MCF 10A (cell line): ENCODE measurements at regions not wholly inside any gene's neighbourhood (a gene's known extent, or its start where the extent isn't known, plus 50 kb on each side); places are given as distances from the start of the nearest gene placed in this dataset.

Experiments
- BruUV-seq: library from RNA; stranded (reverse); fragments of 400-500 nt; replicated peaks from 2 replicates; lab custom pipeline; 2021; lab: Mats Ljungman, UMichigan
- CTCF ChIA-PET: fragments of 300-600 bp; sonication (Branson Sonifier 250); formaldehyde crosslinking; extraction: SDS; loops from one replicate; lab custom pipeline; 2021; ENCODE audit warnings: antibody characterized with exemption, inconsistent platforms; lab: Yijun Ruan, JAX
- POLR2A ChIA-PET: fragments of 300-600, 350-650 bp; sonication (Branson Sonifier 250); formaldehyde crosslinking; extraction: SDS; loops from one replicate; lab custom pipeline; 2020; ENCODE audit warnings: antibody characterized with exemption, inconsistent platforms; lab: Yijun Ruan, JAX
- DNase-seq: peaks from one replicate; pipeline ENCODE4 v3.0.0-alpha.2; 2018; ENCODE audit not compliant: unreplicated experiment
- H3K27ac Mint-ChIP-seq: one replicate; pipeline ENCODE4 v1.8.0; 2022; ENCODE audit warnings: mild to moderate bottlenecking, low read depth, mixed read lengths; ENCODE audit not compliant: unreplicated experiment
- H3K27me3 Mint-ChIP-seq: one replicate; pipeline ENCODE4 v1.8.0; 2022; ENCODE audit warnings: mixed read lengths; ENCODE audit not compliant: insufficient read depth, unreplicated experiment
- H3K36me3 Mint-ChIP-seq: one replicate; pipeline ENCODE4 v1.8.0; 2022; ENCODE audit warnings: mild to moderate bottlenecking, moderate library complexity, mixed read lengths; ENCODE audit not compliant: insufficient read depth, unreplicated experiment
- H3K4me1 Mint-ChIP-seq: one replicate; pipeline ENCODE4 v1.8.0; 2022; ENCODE audit warnings: mixed read lengths; ENCODE audit not compliant: insufficient read depth, unreplicated experiment
- H3K4me3 Mint-ChIP-seq: one replicate; pipeline ENCODE4 v1.8.0; 2022; ENCODE audit warnings: mild to moderate bottlenecking, moderate library complexity, mixed read lengths; ENCODE audit not compliant: unreplicated experiment
- H3K9me3 Mint-ChIP-seq: one replicate; pipeline ENCODE4 v1.8.0; 2022; ENCODE audit warnings: mixed read lengths; ENCODE audit not compliant: unreplicated experiment
- intact Hi-C: fragments of 100-400 bp; cut with micrococcal nuclease; formaldehyde crosslinking; loops from 2 replicates; pipeline ENCODE4 v1.14.1; 2022
- TF ChIP-seq, protein P1 (sequence below): fragments of 200-600 bp; IDR thresholded peaks from one replicate; pipeline ENCODE4 v1.8.0; 2022; ENCODE audit warnings: antibody characterized with exemption, mild to moderate bottlenecking; ENCODE audit not compliant: unreplicated experiment

DNA sequence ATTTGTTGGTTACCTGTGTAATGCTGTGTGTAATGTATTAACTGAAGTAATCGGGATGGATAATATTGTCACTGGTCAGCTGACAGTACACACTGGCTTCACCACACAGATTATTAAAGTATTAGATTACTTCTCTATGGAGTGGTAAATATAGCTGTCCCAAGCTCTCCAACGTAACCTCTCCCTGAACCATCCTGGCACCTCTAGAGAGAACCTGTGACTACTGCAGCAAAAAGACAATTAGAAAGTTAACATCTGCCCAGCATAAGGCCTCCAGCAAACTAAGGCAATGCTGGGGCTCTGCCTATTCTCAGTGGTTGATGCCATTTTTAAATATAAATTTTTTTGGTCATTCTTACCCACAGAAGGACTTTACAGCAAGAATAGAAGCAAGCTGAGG lies 351.3 kb downstream of the GPD2 start:
- H3K27ac Mint-ChIP-seq = no peak overlapping the region
- no peaks in the 10 kb centered on the region for H3K9me3 Mint-ChIP-seq
- intact Hi-C loops = no loop called here
- TF ChIP-seq, protein P1, sequence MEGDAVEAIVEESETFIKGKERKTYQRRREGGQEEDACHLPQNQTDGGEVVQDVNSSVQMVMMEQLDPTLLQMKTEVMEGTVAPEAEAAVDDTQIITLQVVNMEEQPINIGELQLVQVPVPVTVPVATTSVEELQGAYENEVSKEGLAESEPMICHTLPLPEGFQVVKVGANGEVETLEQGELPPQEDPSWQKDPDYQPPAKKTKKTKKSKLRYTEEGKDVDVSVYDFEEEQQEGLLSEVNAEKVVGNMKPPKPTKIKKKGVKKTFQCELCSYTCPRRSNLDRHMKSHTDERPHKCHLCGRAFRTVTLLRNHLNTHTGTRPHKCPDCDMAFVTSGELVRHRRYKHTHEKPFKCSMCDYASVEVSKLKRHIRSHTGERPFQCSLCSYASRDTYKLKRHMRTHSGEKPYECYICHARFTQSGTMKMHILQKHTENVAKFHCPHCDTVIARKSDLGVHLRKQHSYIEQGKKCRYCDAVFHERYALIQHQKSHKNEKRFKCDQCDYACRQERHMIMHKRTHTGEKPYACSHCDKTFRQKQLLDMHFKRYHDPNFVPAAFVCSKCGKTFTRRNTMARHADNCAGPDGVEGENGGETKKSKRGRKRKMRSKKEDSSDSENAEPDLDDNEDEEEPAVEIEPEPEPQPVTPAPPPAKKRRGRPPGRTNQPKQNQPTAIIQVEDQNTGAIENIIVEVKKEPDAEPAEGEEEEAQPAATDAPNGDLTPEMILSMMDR = no peak
- BruUV-seq = no TSS peak
- no peaks in the 10 kb centered on the region for H3K36me3 Mint-ChIP-seq
- H3K27me3 Mint-ChIP-seq = no peaks in the 10 kb centered on the region
- no peaks in the 10 kb centered on the region for H3K4me1 Mint-ChIP-seq
- no peak for DNase-seq
- ChIA-PET CTCF (interaction anchor here (0.5 kb wide), 1 partner anchor 83 kb away, joined by 3 read pairs; no protein-coding TSS in a partner anchor), POLR2A (no interaction called here)
- no peak overlapping the region for H3K4me3 Mint-ChIP-seq

DNA sequence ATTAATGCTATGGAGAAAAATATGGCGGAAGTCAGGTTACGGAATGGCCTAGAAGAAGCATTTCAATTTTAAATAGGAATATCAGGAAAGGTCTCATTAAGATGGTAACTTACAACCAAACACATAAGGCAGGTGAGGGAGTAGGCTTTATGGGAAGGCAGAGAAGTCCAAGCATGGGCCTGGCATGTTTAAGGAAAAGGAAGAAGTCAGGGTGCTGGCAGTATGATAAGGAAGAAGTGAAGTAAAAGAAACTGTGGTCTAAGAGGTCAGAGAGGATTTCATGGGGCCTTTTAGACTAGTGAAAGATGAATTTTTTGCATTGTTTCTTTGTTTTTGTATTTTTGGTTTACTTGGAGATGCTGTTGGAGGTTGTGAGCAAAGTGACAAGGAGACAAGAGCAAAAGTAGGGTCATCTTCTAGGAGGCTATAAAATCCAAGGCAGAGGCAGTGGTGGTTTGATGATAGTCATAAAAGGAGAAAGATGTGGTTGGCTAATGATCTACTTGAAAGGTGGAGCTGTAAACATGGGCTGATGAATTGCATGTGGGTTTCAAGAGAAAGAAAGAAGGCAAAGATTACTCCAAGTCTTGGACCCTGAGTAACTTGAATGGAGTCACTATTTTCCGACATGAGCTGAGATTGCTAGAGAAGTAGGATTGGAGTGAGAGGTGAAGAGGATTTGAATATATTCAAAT lies 354.3 kb downstream of the GPD2 start:
- POLR2A ChIA-PET = no interaction called here
- Mint-ChIP-seq H3K9me3 (no peaks in the 10 kb centered on the region), H3K27ac (no peak overlapping the region), H3K27me3 (no peaks in the 10 kb centered on the region), H3K36me3 (no peaks in the 10 kb centered on the region), H3K4me3 (no peak overlapping the region), H3K4me1 (no peaks in the 10 kb centered on the region)
- DNase-seq = no peak
- TF ChIP-seq, protein P1 = no peak
- BruUV-seq = no TSS peak
- intact Hi-C loops = no loop called here
- CTCF ChIA-PET = interaction anchor here (0.6 kb wide), 1 partner anchor 12 kb away, joined by 3 read pairs; no protein-coding TSS in a partner anchor

DNA sequence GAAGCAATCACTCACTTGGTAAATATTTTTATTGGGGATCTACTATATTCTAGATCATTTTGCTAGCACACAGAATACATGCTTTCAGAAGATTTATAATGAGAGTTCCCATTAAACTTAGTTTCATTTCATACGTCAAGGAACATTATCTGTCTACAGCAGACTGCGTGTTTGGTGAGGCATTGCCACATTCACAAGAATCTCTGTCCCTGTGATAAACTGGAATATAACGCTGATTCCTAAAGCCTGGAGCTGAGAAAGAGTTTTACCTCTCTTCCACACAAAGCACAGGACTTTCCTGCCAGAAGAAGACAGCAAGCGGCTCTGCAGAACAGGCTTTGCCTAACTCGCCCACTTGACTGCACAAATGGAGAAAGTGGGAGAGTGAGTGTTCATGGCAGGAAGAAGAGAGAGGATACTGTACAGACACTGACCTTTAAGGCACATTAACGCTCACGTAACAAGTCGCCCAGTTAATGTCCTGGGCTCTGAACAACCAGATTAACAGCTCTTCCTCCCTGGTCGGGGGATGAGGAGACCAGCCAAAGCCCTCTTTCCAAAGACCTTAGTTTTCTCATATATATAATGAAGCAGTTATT lies 356.2 kb downstream of the GPD2 start:
- intact Hi-C loops = no loop called here
- POLR2A ChIA-PET = no interaction called here
- H3K36me3 Mint-ChIP-seq = no peaks in the 10 kb centered on the region
- TF ChIP-seq, protein P1 = no peak
- H3K27me3 Mint-ChIP-seq = no peaks in the 10 kb centered on the region
- no peak for DNase-seq
- BruUV-seq = no TSS peak
- H3K4me1 Mint-ChIP-seq = no peaks in the 10 kb centered on the region
- CTCF ChIA-PET = no interaction called here
- no peak overlapping the region for H3K27ac Mint-ChIP-seq
- H3K4me3 Mint-ChIP-seq = no peak overlapping the region
- H3K9me3 Mint-ChIP-seq = no peaks in the 10 kb centered on the region

DNA sequence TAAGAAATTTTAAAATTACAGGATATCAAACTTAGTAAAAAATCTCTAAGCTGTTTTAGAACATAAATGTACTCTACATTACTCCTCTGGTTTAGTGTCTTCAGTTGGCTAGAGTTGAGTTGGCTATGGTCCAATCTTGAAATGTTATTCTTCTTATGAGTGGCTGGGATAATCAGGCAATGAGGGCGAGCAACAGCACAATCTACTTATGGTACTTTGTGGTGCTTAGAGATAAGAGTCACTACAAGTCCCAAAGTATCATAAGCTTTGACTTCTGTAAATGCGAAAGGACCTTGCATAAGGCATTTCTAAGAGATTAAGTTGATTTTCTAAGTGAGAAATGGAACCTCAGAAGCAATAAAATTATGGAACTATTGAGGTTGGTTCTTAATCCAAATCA lies 361.7 kb downstream of the GPD2 start:
- Mint-ChIP-seq H3K27ac (no peak overlapping the region), H3K36me3 (no peaks in the 10 kb centered on the region), H3K4me1 (no peaks in the 10 kb centered on the region), H3K9me3 (no peaks in the 10 kb centered on the region), H3K4me3 (no peak overlapping the region), H3K27me3 (no peaks in the 10 kb centered on the region)
- DNase-seq = no peak
- intact Hi-C loops = no loop called here
- no TSS peak for BruUV-seq
- ChIA-PET CTCF (interaction anchor here (0.6 kb wide), 1 partner anchor 407 kb away, joined by 3 read pairs; no protein-coding TSS in a partner anchor), POLR2A (no interaction called here)
- TF ChIP-seq, protein P1 = no peak
